ENCODE measurements at regions not wholly inside any gene's neighbourhood (a gene's known extent, or its start where the extent isn't known, plus 50 kb on each side); places are given as distances from the start of the nearest gene placed in this dataset.

DNA sequence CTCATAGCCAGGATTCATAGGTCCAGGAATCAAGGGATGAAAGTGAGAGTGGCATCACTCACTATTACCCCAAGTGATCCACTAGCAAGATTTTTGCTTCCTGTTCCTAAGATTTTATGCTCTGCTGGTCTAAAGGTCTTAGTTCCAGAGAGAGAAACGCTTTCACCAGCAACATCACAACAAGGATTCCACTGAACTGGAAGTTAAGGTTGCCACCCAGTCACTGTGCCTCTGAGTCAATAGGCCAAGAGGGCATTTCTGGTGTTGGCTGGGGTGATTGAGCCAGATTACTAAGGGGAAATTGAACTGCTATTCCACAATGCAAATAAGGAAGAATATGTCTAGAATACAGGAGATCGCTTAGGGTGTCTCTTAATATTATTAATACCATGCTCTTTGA is 142.5 kb upstream of the ARID2 start:
- ChIA-PET POLR2A (no interaction called here), CTCF (no interaction called here)
- TF ChIP-seq, protein P1, sequence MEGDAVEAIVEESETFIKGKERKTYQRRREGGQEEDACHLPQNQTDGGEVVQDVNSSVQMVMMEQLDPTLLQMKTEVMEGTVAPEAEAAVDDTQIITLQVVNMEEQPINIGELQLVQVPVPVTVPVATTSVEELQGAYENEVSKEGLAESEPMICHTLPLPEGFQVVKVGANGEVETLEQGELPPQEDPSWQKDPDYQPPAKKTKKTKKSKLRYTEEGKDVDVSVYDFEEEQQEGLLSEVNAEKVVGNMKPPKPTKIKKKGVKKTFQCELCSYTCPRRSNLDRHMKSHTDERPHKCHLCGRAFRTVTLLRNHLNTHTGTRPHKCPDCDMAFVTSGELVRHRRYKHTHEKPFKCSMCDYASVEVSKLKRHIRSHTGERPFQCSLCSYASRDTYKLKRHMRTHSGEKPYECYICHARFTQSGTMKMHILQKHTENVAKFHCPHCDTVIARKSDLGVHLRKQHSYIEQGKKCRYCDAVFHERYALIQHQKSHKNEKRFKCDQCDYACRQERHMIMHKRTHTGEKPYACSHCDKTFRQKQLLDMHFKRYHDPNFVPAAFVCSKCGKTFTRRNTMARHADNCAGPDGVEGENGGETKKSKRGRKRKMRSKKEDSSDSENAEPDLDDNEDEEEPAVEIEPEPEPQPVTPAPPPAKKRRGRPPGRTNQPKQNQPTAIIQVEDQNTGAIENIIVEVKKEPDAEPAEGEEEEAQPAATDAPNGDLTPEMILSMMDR (IDR thresholded peaks at IDR 0.05; ENCODE audit: insufficient read depth, low read length, missing control alignments), result no peak
- no peak for DNase-seq (ENCODE audit: low read depth, low spot score)
- H3K4me3 ChIP-seq (ENCODE audit: low read depth, low read length), result no peak overlapping the region

DNA sequence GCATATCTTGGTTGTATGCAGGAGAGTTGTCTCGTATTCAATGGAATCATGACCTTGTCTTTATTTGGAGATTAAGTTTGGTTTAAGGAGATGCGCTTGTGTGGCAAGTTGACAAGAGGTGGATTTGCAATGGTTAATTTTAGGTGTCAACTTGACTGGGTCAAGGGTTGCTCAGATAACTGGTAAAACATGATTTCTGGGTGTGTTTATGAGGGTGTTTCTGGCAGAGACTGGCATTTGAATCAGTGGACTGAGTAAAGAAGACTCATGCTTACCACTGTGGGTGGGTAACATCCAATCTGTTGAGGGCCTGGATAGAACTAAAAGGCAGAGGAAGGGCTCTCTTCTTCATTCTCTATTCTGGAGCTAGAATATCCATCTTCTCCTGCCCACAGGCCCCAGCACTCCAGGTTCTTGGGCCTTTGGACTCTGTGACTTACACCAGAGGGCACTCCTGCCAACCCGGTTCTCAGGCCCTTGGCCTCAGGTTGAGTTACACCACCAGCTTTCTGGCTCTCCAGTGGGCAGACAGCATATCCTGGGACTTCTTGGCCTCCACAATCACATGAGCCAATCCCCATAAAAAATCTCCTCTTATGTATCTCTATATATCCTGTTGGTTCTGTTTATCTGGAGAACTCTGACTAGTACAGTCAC is 141.5 kb upstream of the ARID2 start:
- DNase-seq (ENCODE audit: low read depth, low spot score), result no peak
- ChIA-PET POLR2A (no interaction called here), CTCF (no interaction called here)
- H3K4me3 ChIP-seq (ENCODE audit: low read depth, low read length), result no peak overlapping the region
- TF ChIP-seq, protein P1 (IDR thresholded peaks at IDR 0.05; ENCODE audit: insufficient read depth, low read length, missing control alignments), result no peak

DNA sequence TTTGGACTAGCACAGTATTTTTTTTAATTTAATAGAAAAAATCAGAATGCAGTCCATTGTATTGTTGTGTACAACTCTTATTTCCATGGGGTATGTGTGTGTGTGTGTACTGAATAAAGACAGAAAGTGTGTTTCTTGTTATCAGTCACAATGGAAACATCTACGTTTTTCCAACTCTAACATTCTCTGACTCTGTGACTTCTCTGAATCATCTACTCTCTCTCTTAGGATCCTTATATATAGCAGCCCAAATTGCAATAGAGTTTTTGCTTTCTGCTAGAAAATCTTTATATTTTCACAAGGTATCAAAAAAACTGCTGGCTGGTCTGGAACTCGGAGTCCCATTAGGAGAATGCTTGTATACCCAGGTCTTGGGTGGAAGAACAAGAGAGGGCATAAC is 138.9 kb upstream of the ARID2 start:
- H3K4me3 ChIP-seq (ENCODE audit: low read depth, low read length), result no peak overlapping the region
- POLR2A ChIA-PET, result no interaction called here
- CTCF ChIA-PET, result no interaction called here
- TF ChIP-seq, protein P1 (IDR thresholded peaks at IDR 0.05; ENCODE audit: insufficient read depth, low read length, missing control alignments), result no peak
- DNase-seq (ENCODE audit: low read depth, low spot score), result no peak

DNA sequence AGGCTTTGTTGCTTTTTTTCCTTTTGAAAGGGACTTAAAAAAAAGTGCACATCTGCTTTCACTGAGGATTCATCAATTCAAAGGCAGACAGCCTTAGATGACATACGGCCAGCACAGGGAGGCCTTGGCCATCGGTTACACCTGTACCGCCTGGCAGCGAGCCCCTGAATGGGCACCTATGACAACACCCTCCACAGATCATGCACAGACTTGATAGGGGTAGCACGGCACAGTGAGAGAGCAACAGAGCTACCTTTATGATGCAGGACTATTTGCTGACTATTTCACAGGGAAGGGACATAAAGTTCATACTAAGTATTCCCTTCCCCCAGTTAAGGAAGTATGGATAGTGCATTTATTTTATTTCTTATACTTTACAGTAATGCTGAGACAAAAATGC is 137.9 kb upstream of the ARID2 start:
- CTCF ChIA-PET, result no interaction called here
- TF ChIP-seq, protein P1 (IDR thresholded peaks at IDR 0.05; ENCODE audit: insufficient read depth, low read length, missing control alignments), result no peak
- H3K4me3 ChIP-seq (ENCODE audit: low read depth, low read length), result no peak overlapping the region
- DNase-seq (ENCODE audit: low read depth, low spot score), result no peak
- POLR2A ChIA-PET, result no interaction called here

DNA sequence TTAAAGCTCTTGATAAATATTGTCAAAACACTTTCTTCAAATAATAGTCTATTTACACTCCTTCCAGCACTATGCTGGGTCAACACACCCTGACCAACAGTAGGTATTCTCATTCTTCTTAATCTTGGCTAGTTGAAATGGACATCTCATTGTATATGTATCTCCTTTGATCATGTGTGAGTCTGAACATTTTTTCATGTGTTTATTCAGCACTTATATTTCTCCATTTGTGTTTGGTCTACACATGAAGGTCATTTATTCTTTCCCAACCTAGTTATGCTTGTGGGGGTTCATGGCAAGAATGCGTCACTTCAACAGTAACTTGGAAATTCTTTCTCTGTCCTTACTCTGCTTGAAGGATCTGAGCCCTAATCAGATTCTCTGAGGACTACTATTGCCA is 133.1 kb upstream of the ARID2 start:
- no peak overlapping the region for H3K4me3 ChIP-seq (ENCODE audit: low read depth, low read length)
- DNase-seq (ENCODE audit: low read depth, low spot score), result no peak
- TF ChIP-seq, protein P1 (IDR thresholded peaks at IDR 0.05; ENCODE audit: insufficient read depth, low read length, missing control alignments), result no peak
- ChIA-PET CTCF (no interaction called here), POLR2A (no interaction called here)

DNA sequence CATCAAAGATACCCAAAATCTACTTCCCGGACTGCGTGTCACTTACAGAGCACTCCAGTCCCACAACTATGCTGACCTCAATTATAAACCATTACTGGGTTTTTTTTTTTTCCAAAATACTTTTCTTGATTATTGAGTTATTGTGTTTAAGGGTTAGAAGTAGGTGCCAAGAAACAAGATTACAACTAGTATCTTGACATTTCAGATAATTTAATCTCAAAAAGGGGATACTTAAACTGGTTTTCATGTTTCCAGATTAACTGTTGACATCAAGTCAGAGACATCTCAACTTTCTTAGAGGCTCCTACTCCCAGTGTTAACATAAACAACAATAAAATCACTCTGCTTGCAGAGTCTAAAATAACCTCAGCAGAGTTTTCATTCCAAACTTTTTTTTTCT is 131.2 kb upstream of the ARID2 start:
- DNase-seq (ENCODE audit: low read depth, low spot score), result no peak
- no peak overlapping the region for H3K4me3 ChIP-seq (ENCODE audit: low read depth, low read length)
- TF ChIP-seq, protein P1 (IDR thresholded peaks at IDR 0.05; ENCODE audit: insufficient read depth, low read length, missing control alignments), result no peak
- ChIA-PET POLR2A (no interaction called here), CTCF (interaction anchor here (0.7 kb wide), 1 partner anchor 12 kb away, joined by 3 read pairs; no protein-coding TSS in a partner anchor)
